ENCODE measurements at regions not wholly inside any gene's neighbourhood (a gene's known extent, or its start where the extent isn't known, plus 50 kb on each side); places are given as distances from the start of the nearest gene placed in this dataset.

GRCh38 chr5:10849278-10849677, 88.2 kb upstream of the DAP start:
- no peak for DNase-seq (ENCODE audit: low spot score)

GRCh38 chr5:10844016-10844415, 83.0 kb upstream of the DAP start:
- no peak for DNase-seq (ENCODE audit: low spot score)

- no peak for DNase-seq (ENCODE audit: low spot score)
These were observed 81.8 kb upstream of the DAP start for GRCh38 chr5:10842823-10843222.

- DNase-seq (ENCODE audit: low spot score): no peak
These were observed 79.0 kb upstream of the DAP start for GRCh38 chr5:10839916-10840599.

GRCh38 chr5:10839118-10839517, 78.1 kb upstream of the DAP start:
- no peak for DNase-seq (ENCODE audit: low spot score)

- no peak for DNase-seq (ENCODE audit: low spot score)
These were observed 77.0 kb upstream of the DAP start for GRCh38 chr5:10838038-10838437.

GRCh38 chr5:10836986-10837385, 76.0 kb upstream of the DAP start:
- no peak for DNase-seq (ENCODE audit: low spot score)

- DNase-seq (ENCODE audit: low spot score): no peak
These were observed 73.7 kb upstream of the DAP start for GRCh38 chr5:10834695-10835094.

GRCh38 chr5:10832987-10833386, 72.0 kb upstream of the DAP start:
- peak; percentile 32 for DNase-seq (ENCODE audit: low spot score)

GRCh38 chr5:10832421-10832820, 71.4 kb upstream of the DAP start:
- DNase-seq (ENCODE audit: low spot score): no peak

- DNase-seq (ENCODE audit: low spot score): no peak
These were observed 70.4 kb upstream of the DAP start for GRCh38 chr5:10831419-10831818.

GRCh38 chr5:10828241-10828640, 67.2 kb upstream of the DAP start:
- no peak for DNase-seq (ENCODE audit: low spot score)

GRCh38 chr5:10827571-10827970, 66.5 kb upstream of the DAP start:
- DNase-seq (ENCODE audit: low spot score): no peak

GRCh38 chr5:10826971-10827370, 65.9 kb upstream of the DAP start:
- DNase-seq (ENCODE audit: low spot score): no peak

GRCh38 chr5:10825897-10826644, 65.0 kb upstream of the DAP start:
- no peak for DNase-seq (ENCODE audit: low spot score)

GRCh38 chr5:10812218-10812617, 51.2 kb upstream of the DAP start:
- no peak for DNase-seq (ENCODE audit: low spot score)
